ENCODE measurements at regions not wholly inside any gene's neighbourhood (a gene's known extent, or its start where the extent isn't known, plus 50 kb on each side); places are given as distances from the start of the nearest gene placed in this dataset.

GRCh38 chr11:29879560-29879959 lies 137.3 kb downstream of the KCNA4 start:
- intact Hi-C loops (cut with DNase I; ENCODE audit: low total_unique reads), result no loop called here
- H3K36me3 ChIP-seq (ENCODE audit: low read depth, missing control alignments), result no peaks in the 10 kb centered on the region
- DNase-seq, result no peak
- H3K4me1 ChIP-seq, result no peaks in the 10 kb centered on the region
- H3K4me3 ChIP-seq, result no peak overlapping the region
- no peak for TF ChIP-seq CTCF (IDR thresholded peaks at IDR 0.05)
- TF ChIP-seq POLR2A (IDR thresholded peaks at IDR 0.05), result no peak
- no peak overlapping the region for H3K27ac ChIP-seq
- 37 to 44% methylated on average over 6 of the region's 6 CpGs for WGBS, 2 donors
- no peaks in the 10 kb centered on the region for H3K9me3 ChIP-seq
- no peaks in the 10 kb centered on the region for H3K27me3 ChIP-seq

GRCh38 chr11:29876192-29876591 lies 140.6 kb downstream of the KCNA4 start:
- Histone ChIP-seq H3K27ac (no peak overlapping the region), H3K27me3 (no peaks in the 10 kb centered on the region), H3K9me3 (no peaks in the 10 kb centered on the region), H3K4me1 (no peaks in the 10 kb centered on the region), H3K4me3 (no peak overlapping the region), H3K36me3 (ENCODE audit: low read depth, missing control alignments) (no peaks in the 10 kb centered on the region)
- no peak for DNase-seq
- intact Hi-C loops (cut with DNase I; ENCODE audit: low total_unique reads), result no loop called here
- WGBS, 2 donors, result 94 to 100% methylated on average over 1 of the region's 1 CpG
- TF ChIP-seq CTCF (IDR thresholded peaks at IDR 0.05), result no peak
- TF ChIP-seq POLR2A (IDR thresholded peaks at IDR 0.05), result no peak

- TF ChIP-seq POLR2A (IDR thresholded peaks at IDR 0.05) (no peak), CTCF (IDR thresholded peaks at IDR 0.05) (no peak)
- no peak overlapping the region for H3K27ac ChIP-seq
- 83 to 98% methylated on average over 1 of the region's 1 CpG for WGBS, 2 donors
- no peak overlapping the region for H3K4me3 ChIP-seq
- no peaks in the 10 kb centered on the region for H3K36me3 ChIP-seq (ENCODE audit: low read depth, missing control alignments)
- no peaks in the 10 kb centered on the region for H3K4me1 ChIP-seq
- intact Hi-C loops (cut with DNase I; ENCODE audit: low total_unique reads), result no loop called here
- no peak for DNase-seq
- no peaks in the 10 kb centered on the region for H3K9me3 ChIP-seq
- H3K27me3 ChIP-seq, result no peaks in the 10 kb centered on the region
Measured at GRCh38 chr11:29847219-29847618, 169.6 kb downstream of the KCNA4 start.

- Histone ChIP-seq H3K27ac (no peak overlapping the region), H3K27me3 (no peaks in the 10 kb centered on the region), H3K9me3 (no peaks in the 10 kb centered on the region), H3K4me3 (no peak overlapping the region), H3K4me1 (no peaks in the 10 kb centered on the region), H3K36me3 (ENCODE audit: low read depth, missing control alignments) (no peaks in the 10 kb centered on the region)
- DNase-seq, result no peak
- no peak for TF ChIP-seq CTCF (IDR thresholded peaks at IDR 0.05)
- WGBS, 2 donors, result 57 to 61% methylated on average over 3 of the region's 3 CpGs
- intact Hi-C loops (cut with DNase I; ENCODE audit: low total_unique reads), result no loop called here
Measured at GRCh38 chr11:29844701-29845379, 172.0 kb downstream of the KCNA4 start.

GRCh38 chr11:29844031-29844430 lies 172.8 kb downstream of the KCNA4 start:
- H3K27ac ChIP-seq, result no peak overlapping the region
- 84 to 95% methylated on average over 3 of the region's 3 CpGs for WGBS, 2 donors
- H3K9me3 ChIP-seq, result no peaks in the 10 kb centered on the region
- DNase-seq, result no peak
- H3K4me1 ChIP-seq, result no peaks in the 10 kb centered on the region
- H3K36me3 ChIP-seq (ENCODE audit: low read depth, missing control alignments), result no peaks in the 10 kb centered on the region
- H3K4me3 ChIP-seq, result no peak overlapping the region
- H3K27me3 ChIP-seq, result no peaks in the 10 kb centered on the region
- no peak for TF ChIP-seq POLR2A (IDR thresholded peaks at IDR 0.05)
- TF ChIP-seq CTCF (IDR thresholded peaks at IDR 0.05), result no peak
- intact Hi-C loops (cut with DNase I; ENCODE audit: low total_unique reads), result no loop called here
